ENCODE measurements at regions not wholly inside any gene's neighbourhood (a gene's known extent, or its start where the extent isn't known, plus 50 kb on each side); places are given as distances from the start of the nearest gene placed in this dataset.

GRCh38 chr6:78749326-78749725 lies 118.0 kb upstream of the IRAK1BP1 start:
- TF ChIP-seq, protein P1, sequence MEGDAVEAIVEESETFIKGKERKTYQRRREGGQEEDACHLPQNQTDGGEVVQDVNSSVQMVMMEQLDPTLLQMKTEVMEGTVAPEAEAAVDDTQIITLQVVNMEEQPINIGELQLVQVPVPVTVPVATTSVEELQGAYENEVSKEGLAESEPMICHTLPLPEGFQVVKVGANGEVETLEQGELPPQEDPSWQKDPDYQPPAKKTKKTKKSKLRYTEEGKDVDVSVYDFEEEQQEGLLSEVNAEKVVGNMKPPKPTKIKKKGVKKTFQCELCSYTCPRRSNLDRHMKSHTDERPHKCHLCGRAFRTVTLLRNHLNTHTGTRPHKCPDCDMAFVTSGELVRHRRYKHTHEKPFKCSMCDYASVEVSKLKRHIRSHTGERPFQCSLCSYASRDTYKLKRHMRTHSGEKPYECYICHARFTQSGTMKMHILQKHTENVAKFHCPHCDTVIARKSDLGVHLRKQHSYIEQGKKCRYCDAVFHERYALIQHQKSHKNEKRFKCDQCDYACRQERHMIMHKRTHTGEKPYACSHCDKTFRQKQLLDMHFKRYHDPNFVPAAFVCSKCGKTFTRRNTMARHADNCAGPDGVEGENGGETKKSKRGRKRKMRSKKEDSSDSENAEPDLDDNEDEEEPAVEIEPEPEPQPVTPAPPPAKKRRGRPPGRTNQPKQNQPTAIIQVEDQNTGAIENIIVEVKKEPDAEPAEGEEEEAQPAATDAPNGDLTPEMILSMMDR (IDR thresholded peaks at IDR 0.05) = no peak
- no peak for TF ChIP-seq EP300 (IDR thresholded peaks at IDR 0.05)
- TF ChIP-seq POLR2A (IDR thresholded peaks at IDR 0.05) = no peak
- no peak for TF ChIP-seq POLR2AphosphoS5 (IDR thresholded peaks at IDR 0.05)
